ENCODE measurements at regions not wholly inside any gene's neighbourhood (a gene's known extent, or its start where the extent isn't known, plus 50 kb on each side); places are given as distances from the start of the nearest gene placed in this dataset.
"Not testable (repeated sequence)": the region's sequence is repeated elsewhere in the genome, so short reads cannot be mapped to it uniquely, and the experiment has no call there.

DNA sequence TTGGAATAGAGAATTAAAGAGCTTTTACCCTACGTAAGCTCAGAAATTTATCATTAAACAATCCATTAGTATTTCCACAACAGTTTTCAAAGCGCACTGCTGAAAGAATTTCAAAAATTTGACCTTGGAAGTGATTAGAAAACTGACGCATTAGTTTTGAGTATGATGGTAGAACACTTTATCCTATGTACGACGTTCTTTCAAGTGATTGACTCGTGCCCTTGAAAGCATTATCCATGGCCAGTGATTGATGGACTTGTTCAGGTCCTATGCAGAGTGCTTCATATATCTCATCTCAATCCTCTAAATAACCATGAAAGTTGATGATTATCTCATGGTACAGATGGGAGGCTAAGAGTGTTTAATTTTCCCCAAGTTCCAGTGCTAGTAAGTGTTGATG is 697.2 kb downstream of the USP25 start:
- no peak for DNase-seq

DNA sequence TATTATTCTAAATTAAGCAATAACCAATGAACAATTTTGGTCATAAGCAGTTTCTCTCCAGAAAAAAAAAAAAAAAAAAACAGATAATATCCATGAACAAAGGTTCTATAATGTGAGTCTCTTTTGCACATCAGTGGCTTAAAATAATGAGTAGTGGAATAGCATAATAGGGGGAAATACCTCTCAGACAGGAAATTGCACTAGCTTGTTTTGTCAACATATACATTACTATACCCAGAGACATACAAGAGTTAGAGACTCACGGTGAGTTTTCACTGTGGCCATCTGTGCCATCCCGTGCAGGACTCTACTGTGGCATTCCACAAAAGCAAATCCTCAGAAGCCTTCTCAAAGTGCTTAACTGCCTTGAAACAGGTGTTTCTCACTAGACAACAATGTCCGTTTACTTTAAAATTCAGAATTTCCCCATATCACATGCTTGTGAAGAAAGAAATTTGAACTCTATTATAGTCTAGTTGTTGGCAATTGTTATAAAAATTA is 697.9 kb downstream of the USP25 start:
- no peak for DNase-seq

DNA sequence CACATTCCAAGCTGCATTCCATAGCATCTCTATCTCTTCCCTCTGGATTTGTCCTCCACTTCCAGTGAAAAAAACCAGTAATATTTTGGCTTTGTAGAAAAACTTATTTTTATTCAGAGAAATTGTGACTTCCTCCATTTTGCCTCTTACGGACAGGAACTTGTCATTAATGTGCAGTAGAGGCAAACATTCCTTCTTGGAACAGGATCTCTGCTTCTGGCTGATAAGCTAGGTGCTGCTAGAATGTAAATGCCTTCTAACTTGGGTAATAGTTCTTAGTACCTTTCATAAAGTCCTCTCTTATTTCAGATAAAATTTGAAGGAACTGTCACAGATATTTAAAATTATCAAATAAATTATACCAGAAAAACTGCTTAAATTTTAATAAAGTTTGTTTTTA is 707.8 kb downstream of the USP25 start:
- DNase-seq, result no peak

DNA sequence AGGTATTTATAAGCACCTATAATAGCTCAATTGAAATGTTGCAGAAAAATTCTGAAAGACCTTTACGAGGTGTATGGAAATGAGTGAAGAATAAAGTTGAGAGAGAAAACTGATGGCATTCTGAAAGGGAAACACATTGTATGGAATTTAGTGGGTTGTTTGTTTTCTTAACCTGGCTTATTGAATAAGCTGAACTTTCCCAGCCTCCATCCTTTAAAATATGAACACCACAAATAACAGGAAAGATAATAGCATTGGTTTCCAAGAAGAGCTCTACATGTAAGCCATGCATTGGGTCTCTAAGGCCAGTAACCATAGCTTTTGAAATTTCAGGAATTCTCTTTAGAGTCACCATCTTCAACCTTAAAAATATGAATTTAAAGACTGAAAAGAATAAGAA is 709.0 kb downstream of the USP25 start:
- DNase-seq, result no peak

DNA sequence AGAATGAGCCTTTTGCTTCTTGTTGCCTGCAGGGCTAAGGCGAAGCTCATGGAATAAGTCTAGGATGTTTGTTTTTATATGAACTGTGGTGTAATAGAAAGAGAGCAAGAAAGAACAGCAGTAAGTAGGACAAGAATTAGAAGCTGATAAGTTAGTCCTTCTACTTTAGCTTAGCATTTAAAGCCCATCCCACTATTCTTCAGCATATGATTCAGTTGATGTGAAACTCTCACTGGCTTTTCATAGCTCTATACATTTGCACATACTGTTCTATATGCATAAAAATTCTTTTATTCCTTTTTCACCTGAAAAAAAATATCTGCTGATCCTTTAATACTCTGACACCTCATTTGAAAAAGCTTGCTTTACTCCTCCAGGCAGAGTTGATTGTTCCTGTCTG is 712.0 kb downstream of the USP25 start:
- DNase-seq, result no peak

DNA sequence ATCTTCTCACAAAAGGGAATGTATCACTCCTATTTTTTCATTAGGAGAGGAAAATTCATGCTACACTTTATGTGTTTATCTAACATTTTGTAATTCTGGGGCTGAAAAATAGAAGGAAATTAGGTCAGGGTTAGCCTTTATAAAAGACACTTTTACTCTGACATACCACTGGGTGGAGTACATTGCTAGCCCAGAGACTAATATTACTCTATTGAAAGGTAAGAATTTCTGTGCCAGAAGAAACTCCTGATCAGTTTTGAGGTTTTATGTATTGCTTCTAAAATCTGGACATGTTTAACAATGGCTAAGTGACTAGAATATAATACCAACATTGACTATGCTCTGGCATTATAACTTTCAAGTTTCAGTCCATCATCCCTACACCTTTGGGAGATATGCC is 724.6 kb downstream of the USP25 start:
- no peak for DNase-seq

DNA sequence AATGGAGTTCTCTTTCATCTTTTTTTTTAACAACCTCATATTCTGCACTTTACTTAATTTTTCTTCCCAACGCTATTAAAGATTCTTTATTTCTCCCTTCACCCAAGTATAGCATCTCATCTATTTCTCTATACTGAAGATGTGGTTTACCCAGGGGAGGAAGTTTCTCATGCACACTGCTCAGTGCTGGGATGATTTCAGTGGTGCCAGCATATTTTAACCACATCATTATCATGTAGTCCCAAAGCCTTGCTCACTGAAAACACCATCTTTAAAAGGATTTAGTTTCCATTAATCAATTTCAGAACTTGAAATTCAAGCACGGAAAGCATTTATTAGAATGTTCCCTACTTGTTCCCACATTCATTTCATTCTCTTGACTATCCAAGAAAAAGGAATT is 725.7 kb downstream of the USP25 start:
- DNase-seq, result no peak

DNA sequence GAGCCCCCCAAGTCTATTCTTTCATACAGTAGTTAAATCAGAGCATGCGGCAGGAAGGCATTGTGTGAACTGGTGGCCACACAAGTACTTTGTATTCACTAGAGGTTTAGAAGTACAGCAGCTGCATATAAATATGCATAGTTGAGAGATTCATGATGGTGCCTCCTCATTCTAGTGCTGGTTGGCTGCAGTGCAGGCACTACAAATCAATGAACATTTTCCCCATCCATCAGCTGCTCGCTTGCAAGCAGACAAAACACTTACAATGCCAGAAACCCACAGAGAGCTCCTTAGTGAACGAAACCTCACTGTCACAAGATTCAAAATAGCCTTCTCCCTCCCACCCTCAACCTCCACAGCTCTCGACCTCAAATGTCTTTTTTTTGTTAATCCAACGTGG is 726.2 kb downstream of the USP25 start:
- DNase-seq, result no peak

DNA sequence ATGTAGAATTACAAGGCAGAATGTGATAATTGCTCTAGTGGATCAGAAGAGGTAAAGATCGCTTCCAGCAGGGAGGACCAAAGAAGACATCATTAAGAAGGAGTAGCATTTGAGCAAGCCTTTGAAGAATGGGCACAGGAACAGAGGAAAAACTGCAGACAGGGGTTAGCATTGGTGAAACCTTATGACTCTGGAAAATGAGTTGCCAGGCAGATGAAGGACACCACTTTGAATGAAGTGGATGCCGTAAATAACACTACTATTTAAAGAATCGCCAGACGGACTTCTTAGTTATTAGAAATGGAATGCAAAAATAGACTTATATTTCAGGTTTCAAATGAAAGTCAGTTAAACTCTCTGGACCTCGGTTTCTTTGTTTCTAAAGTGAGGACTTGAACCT is 727.7 kb downstream of the USP25 start:
- DNase-seq, result no peak

DNA sequence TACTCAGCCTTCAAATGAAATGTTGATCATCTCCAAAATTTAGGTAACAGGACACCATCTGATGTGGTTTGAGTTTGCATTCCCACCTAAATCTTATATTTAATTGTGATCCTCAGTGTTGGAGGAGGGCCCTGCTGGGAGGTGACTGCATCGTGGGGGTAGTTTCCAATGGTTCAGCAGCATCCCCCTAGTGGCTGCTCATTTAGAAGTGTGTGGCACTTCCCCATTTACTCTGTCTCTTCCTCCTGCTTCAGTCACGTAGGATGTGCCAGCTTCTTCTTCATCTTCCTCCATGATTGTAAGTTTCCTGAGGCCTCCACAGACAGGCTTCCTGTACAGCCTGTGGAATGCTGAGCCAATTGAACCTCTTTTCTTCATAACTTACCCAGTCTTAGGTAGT is 731.2 kb downstream of the USP25 start:
- no peak for DNase-seq

DNA sequence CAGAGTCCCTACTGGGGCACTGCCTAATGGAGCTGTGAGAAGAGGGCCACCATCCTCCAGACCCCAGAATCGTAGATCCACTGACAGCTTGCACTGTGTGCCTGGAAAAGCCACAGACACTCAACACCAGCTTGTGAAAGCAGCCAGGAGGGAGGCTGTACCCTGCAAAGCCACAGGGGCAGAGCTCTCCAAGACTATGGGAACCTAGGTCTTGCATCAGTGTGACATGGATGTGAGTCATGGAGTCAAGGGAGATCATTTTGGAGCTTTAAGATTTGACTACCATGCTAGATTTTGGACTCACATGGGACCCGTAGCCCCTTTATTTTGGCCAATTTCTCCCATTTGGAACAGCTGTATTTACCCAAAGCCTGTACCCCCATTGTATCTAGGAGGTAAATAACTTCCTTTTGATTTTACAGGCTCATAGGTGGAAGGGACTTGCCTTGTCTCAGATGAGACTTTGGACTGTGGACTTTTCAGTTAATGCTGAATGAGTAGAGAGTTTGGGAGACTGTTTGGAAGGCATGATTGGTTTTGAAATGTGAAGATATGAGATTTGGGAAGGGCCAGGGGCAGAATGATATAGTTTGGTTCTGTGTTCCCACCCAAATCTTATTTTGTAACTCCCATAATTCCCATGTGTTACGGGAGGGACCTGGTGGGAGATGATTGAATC is 734.6 kb downstream of the USP25 start:
- DNase-seq, result not testable (repeated sequence)

DNA sequence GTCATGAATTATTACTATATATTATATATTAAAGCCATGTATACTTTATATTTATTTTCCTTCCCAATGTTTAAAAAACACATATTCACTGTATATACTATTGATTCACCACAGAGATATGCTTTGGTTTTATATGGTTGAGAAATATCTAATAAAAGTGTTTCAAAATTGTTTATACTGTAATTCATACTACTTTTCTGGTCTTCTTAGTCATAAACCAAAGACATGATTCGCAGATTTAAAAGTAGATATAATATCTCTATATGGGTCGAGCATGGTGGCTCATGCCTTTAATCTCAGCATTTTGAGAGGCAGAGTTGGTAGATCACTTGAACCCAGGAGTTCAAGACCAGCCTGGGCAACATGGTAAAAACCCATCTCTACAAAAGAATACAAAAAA is 738.4 kb downstream of the USP25 start:
- DNase-seq, result no peak

DNA sequence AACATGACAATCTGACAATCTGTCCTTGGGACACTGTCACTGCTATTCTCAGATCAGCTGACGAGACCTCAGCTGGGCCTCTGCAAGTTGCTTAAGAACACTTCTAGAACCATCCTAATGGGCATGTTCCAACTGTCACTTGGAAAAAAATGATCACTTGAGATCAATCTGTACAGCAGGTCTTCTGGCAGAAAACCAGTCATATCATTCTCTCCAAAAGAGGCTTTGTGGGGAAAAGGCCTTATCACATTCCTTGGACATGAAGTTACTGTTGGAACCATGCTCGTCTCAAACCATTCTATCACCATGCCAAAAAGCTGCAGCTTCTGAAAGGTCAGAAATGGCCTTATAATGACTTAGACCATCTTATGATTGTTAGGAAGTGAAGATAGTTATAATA is 744.2 kb downstream of the USP25 start:
- DNase-seq, result no peak

DNA sequence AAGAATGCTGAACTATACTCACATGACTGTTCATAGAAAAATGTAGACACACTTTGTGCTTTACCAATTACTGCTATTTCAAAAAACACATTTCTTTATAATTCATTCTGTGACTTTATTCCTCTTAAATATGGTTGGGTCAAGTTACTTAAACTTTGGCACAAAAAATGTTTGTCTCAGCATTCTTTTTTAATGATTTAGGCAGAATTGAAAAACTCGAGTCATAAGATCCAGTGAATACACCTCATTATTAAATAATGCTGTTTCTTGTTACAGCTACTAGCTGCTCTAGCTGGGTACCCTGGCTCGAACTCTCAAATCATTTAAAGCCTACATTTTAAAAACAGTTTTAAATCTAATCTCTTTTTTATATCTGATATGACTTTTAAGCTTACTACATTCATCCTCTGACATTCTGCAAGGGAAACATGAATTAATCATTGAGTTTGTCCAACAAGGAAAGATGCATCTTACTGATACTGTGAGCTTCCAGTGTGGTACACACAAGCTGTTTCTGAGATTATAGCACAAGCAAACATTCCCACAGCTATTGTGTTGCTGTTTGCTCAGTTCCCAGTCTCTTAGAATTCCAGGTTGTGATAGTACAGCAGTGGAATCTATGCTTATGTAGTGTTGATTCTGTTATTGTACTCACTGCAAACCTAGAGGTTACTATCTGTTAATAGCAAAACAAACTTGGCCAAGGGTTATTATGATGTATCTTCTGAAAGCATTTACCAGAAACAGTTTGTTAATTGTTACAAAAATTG is 746.5 kb downstream of the USP25 start:
- DNase-seq, result no peak

DNA sequence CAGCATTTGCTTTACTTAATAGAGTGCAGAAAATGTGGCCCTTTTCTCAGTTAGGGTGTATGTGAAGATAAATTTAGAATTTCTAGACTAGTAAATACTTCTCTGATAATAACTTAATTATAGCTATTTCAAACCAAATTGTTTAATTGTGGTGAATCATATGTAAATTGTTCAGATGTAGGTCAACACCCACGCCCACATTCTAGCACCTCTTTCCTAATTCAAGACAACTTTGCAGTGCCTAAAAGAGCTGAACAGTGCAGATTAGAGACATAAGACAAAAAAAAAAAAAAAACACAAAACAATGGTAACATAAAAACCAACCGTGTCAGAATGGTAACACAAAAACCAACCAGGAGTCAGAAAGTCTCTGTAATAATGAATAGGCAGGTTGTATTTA is 758.3 kb downstream of the USP25 start:
- DNase-seq, result no peak

DNA sequence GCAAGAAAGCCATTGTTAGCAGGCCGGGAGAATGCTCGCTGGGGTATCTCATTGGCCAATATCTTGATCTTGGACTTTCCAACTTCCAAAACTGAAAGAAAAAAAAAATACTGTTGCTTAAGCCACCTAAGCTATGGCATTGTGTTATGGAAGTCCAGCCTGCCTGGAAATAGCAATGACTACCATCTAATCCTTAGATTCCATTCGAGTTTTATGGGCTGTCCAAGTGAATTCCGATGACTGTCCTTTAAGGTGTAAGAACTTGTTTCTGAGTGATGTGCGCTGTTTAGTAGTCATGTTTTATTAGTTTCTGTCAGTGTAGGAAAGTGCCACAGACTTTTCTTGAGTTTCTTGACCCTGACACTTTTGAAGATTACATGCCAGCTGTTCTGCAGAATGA is 762.6 kb downstream of the USP25 start:
- DNase-seq, result no peak

DNA sequence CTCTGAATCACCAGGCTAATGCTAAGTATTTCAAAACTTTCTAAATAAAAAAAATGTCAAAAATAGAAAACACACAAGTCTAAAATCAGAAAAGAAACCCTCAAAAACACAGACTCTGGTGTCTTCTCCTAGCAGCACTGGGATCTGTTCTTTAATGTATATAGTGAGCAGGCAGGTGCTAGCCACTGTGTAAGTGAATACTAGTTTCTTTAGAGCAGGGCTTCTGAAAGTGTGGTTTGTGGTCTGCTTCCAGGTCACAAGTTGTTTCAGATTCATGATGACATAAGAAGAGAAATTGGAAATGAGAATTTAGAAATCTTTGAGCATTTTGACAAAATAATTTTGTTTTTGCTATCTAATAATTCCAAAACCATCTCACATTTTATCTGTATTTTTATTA is 763.1 kb downstream of the USP25 start:
- no peak for DNase-seq

DNA sequence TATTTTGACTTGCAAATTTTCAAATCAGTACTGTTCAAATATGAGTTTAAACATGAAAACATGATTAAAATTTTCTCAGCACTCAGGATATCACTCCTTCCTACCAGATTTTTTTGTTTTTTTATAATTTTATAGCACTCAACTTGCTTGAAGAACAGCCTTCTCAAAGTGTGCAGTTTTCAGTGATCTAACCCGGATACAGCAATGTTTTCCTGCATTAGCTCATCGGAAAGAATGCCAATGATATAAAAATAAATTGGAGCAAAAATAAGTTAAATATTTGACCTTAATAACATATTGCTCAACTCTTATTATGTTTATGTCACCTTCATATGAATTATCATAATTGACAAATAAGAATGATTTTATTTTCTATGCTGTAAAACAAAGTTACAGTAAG is 766.8 kb downstream of the USP25 start:
- no peak for DNase-seq

DNA sequence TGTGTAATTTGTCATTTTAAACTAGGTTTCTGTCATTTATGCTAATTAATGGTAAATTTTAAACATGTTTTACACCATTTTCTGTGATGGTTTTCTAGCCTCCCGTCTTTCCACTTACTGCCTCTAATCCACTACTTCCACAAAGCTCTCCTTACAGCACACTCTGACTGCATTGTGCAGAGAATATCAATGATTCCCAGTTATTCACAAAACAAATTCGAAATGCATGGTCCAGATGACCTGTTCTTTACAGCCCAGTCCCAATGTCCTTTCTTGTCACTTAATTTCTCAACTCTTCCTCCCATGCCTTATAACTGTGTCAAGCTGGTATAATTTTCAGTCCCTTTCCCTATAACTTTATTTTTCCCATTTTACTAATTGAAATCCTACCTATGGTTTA is 770.5 kb downstream of the USP25 start:
- DNase-seq, result no peak

DNA sequence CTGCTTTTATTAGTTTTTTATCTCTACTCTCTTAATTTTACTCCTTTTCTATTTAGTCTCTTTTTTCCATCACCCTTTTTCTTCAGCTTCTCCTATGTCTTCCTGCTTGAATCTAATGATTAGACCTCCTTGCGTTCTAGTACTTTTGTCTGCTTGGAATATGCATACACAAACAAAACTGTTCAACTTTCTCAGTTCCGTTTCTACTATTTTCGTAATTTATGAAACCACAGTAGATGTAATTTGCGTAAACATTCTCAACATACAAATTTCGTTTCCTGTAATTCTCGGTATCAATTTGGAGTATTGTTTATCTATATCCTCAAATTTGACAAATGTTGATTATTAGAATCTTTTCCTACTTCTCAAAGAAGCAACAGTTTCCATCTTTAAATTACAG is 772.5 kb downstream of the USP25 start:
- no peak for DNase-seq

DNA sequence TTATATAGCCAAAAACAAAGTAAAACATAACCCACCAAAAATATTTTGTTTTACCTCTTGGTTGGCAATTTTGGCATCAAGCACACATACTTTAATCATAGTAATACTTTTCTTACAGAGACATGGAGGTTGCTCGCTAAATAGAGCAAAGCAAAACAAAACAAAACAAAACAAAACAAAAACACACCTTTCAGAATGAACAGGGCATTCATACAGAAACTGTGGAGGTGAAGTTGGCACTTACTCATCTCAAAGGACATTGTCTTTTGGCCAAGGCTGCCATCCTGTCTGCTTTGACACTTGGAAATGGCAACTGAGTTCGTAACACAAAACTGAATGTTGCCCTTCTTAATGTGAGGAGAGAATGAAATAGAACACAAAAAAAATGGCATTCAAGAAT is 773.1 kb downstream of the USP25 start:
- no peak for DNase-seq

DNA sequence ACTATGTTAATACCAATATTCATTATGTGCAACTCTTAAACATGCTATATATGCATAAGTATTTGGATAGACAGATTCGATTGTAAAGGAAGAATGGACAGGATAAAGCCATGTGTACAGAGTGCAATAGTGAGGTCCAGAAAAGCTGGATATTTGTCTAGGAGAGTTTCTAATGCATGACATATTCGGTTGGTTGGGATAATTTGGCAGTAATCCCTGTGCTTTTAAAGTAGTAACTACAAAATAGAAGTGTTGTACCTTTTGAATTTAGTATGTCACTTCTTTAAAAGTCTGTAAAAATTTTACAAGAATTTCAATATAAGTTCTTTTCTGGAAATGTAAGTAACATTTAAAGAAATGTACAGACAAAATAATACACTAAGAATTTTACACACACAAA is 774.5 kb downstream of the USP25 start:
- DNase-seq, result no peak

DNA sequence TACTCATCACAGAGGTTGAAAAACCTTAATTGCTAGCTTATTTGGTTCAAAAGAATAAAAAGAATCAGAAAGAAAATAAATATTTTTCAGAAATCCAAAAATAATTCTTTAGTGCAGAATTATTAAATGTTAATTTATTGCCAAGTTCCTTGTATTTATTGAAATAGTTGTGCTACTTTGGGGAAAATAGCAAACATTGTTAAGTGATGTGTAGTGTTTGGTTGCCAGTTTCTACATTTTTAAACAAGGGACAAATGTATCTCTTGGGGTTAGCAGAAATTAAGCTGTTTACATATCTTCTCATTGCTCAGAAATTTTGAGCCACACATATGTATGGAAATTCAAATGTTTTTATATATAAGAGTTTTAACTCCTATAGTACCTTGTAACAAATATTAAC is 775.0 kb downstream of the USP25 start:
- no peak for DNase-seq

DNA sequence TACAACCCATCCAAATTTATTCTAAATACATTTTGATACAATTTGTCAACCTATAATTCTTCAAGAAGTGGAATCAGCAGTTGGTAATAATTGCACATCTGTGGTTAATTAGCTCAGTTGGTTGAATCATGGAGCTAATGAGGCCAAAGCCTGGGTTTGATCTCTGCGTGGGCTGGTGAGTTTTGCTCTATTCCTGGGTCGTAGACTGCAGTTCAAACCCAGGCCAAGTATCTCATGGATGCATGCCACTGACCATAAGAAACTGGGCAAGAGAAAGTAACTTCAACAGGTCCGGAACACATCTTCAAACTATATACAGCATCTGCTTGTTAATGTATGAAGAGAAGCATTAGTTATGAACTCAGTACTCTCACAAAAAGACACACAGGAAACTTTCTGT is 779.7 kb downstream of the USP25 start:
- no peak for DNase-seq

DNA sequence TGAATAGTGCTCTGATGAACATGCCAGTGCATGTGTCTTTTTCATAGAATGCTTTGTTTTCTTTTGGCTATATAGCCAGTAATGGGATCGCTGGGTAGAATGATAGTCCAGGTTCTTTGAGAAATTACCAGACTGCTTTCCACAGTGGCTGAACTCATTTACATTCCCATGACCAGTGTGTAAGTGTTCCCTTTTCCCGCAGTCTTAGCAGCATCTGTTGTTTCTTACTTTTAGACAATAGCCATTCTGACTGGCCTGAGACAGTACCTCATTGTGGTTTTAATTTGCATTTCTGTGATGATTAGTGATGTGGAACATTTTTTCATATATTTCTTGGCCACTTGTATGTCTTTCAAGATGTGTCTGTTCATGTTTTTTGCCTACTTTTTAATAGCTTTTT is 784.5 kb downstream of the USP25 start:
- DNase-seq, result no peak

Measured in effector CD4-positive, alpha-beta T cell (primary cell).